GM12878 (cell line): ENCODE measurements at regions not wholly inside any gene's neighbourhood (a gene's known extent, or its start where the extent isn't known, plus 50 kb on each side); places are given as distances from the start of the nearest gene placed in this dataset.

ENCODE experiments used
- ASH2L ChIP-seq: fragments of 300-600, 200-600 bp; sonication (generic); IDR thresholded peaks from 2 replicates; pipeline ENCODE4 v1.6.1; 2017; ENCODE audit warnings: low read depth, mild to moderate bottlenecking, borderline replicate concordance
- CEBPB ChIP-seq, 2 experiments: fragments of 150-350 bp in 1 of 2; IDR thresholded peaks; 2 replicates each; pipeline ENCODE4 v1.6.1; 2012 to 2014; ENCODE audit warnings: low read depth in 2 of 2, low read length in 2 of 2, borderline replicate concordance in 1 of 2, inconsistent platforms in 1 of 2
- EP300 ChIP-seq, 2 experiments: fragments of 150-350 bp in 1 of 2; IDR thresholded peaks; 2 replicates each; pipeline ENCODE4 v1.6.1; 2011 to 2012; ENCODE audit warnings: low read depth in 2 of 2, low read length in 2 of 2, borderline replicate concordance in 1 of 2, improper control_type of control experiment in 1 of 2, inconsistent platforms in 1 of 2; ENCODE audit not compliant: control insufficient read depth in 1 of 2
- FOS ChIP-seq: IDR thresholded peaks from 3 replicates; pipeline ENCODE4 v1.6.1; 2011; ENCODE audit warnings: borderline replicate concordance; ENCODE audit not compliant: insufficient read length; ENCODE audit errors: extremely low read depth
- HDAC2 ChIP-seq: fragments of 200-600 bp; sonication (generic); IDR thresholded peaks from 2 replicates; pipeline ENCODE4 v1.6.1; 2017
- HDAC6 ChIP-seq: fragments of 200-600 bp; sonication (generic); IDR thresholded peaks from one replicate; pipeline ENCODE4 v1.8.0; 2017; ENCODE audit warnings: antibody characterized with exemption; ENCODE audit not compliant: unreplicated experiment
- POLR2A ChIP-seq: IDR thresholded peaks from 2 replicates; pipeline ENCODE4 v1.6.1; 2011; ENCODE audit warnings: low read depth, mild to moderate bottlenecking, low read length
- POLR2AphosphoS5 ChIP-seq: IDR thresholded peaks from 2 replicates; pipeline ENCODE4 v1.6.1; 2011; ENCODE audit warnings: mild to moderate bottlenecking, low read length, inconsistent platforms
- RAD21 ChIP-seq: IDR thresholded peaks from 2 replicates; pipeline ENCODE4 v1.6.1; 2011; ENCODE audit warnings: mild to moderate bottlenecking, low read depth, low read length, moderate library complexity; ENCODE audit not compliant: insufficient read depth
- RFX5 ChIP-seq: IDR thresholded peaks from 2 replicates; pipeline ENCODE4 v1.6.1; 2011; ENCODE audit warnings: low read depth, low read length, improper control_type of control experiment
- TF ChIP-seq, protein P1 (sequence below), 3 experiments: IDR thresholded peaks in 2 of 3; conservative IDR thresholded peaks in 1 of 3; 2 replicates each; pipeline ENCODE4 v1.5.1; 2011; ENCODE audit warnings: low read depth in 3 of 3, low read length in 3 of 3, mild to moderate bottlenecking in 3 of 3, control low read depth in 2 of 3, moderate library complexity in 2 of 3, inconsistent platforms in 1 of 3, mixed read lengths in 1 of 3; ENCODE audit not compliant: control insufficient read depth in 2 of 3, insufficient read depth in 1 of 3; ENCODE audit errors: extremely low read depth in 1 of 3
- TF ChIP-seq, protein P2 (sequence below): IDR thresholded peaks from 2 replicates; pipeline ENCODE4 v1.6.1; 2012; ENCODE audit warnings: mild to moderate bottlenecking, low read depth, low read length
- TF ChIP-seq, protein P3 (sequence below): fragments of 450-650 bp; IDR thresholded peaks from 2 replicates; pipeline ENCODE4 v1.6.1; 2017; ENCODE audit warnings: antibody characterized with exemption, mild to moderate bottlenecking, moderate library complexity

DNA sequence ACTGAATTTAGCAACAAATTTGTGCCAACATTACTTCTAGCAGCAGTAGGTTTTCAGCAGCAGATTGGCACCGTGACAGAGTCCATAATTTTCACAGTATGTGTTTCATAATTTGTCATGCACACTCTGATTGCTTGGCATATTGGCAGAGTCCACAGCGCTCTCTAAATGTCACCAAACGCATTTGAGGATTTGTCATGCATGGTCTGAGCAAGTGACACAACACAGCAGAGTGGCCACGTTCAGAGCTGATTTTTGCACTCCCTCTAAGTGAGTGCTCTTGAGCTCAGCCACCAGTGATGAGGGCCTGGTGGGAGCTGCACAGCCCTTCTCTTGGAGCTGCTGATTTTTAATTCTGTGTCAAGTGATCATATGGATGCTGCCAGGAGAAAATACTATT is 1270.8 kb downstream of the ROBO1 start:
- TF ChIP-seq, protein P1, sequence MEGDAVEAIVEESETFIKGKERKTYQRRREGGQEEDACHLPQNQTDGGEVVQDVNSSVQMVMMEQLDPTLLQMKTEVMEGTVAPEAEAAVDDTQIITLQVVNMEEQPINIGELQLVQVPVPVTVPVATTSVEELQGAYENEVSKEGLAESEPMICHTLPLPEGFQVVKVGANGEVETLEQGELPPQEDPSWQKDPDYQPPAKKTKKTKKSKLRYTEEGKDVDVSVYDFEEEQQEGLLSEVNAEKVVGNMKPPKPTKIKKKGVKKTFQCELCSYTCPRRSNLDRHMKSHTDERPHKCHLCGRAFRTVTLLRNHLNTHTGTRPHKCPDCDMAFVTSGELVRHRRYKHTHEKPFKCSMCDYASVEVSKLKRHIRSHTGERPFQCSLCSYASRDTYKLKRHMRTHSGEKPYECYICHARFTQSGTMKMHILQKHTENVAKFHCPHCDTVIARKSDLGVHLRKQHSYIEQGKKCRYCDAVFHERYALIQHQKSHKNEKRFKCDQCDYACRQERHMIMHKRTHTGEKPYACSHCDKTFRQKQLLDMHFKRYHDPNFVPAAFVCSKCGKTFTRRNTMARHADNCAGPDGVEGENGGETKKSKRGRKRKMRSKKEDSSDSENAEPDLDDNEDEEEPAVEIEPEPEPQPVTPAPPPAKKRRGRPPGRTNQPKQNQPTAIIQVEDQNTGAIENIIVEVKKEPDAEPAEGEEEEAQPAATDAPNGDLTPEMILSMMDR (IDR thresholded peaks at IDR 0.05 in 2 of 3, conservative IDR thresholded peaks at IDR 0.05 in 1 of 3; ENCODE audit: control insufficient read depth in 2 of 3, extremely low read depth in 1 of 3, insufficient read depth in 1 of 3, low read depth in 3 of 3, low read length in 3 of 3): no peak
- TF ChIP-seq EP300 (IDR thresholded peaks at IDR 0.05; ENCODE audit: borderline replicate concordance in 1 of 2, control insufficient read depth in 1 of 2, low read depth in 2 of 2, low read length in 2 of 2) (no peak), ASH2L (no peak), CEBPB (IDR thresholded peaks at IDR 0.05; ENCODE audit: borderline replicate concordance in 1 of 2, low read depth in 2 of 2, low read length in 2 of 2) (no peak), RFX5 (no peak), RAD21 (no peak), POLR2A (no peak), FOS (no peak), HDAC2 (no peak), POLR2AphosphoS5 (no peak), HDAC6 (no peak)
- TF ChIP-seq, protein P2, sequence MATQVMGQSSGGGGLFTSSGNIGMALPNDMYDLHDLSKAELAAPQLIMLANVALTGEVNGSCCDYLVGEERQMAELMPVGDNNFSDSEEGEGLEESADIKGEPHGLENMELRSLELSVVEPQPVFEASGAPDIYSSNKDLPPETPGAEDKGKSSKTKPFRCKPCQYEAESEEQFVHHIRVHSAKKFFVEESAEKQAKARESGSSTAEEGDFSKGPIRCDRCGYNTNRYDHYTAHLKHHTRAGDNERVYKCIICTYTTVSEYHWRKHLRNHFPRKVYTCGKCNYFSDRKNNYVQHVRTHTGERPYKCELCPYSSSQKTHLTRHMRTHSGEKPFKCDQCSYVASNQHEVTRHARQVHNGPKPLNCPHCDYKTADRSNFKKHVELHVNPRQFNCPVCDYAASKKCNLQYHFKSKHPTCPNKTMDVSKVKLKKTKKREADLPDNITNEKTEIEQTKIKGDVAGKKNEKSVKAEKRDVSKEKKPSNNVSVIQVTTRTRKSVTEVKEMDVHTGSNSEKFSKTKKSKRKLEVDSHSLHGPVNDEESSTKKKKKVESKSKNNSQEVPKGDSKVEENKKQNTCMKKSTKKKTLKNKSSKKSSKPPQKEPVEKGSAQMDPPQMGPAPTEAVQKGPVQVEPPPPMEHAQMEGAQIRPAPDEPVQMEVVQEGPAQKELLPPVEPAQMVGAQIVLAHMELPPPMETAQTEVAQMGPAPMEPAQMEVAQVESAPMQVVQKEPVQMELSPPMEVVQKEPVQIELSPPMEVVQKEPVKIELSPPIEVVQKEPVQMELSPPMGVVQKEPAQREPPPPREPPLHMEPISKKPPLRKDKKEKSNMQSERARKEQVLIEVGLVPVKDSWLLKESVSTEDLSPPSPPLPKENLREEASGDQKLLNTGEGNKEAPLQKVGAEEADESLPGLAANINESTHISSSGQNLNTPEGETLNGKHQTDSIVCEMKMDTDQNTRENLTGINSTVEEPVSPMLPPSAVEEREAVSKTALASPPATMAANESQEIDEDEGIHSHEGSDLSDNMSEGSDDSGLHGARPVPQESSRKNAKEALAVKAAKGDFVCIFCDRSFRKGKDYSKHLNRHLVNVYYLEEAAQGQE: no peak
- TF ChIP-seq, protein P3, sequence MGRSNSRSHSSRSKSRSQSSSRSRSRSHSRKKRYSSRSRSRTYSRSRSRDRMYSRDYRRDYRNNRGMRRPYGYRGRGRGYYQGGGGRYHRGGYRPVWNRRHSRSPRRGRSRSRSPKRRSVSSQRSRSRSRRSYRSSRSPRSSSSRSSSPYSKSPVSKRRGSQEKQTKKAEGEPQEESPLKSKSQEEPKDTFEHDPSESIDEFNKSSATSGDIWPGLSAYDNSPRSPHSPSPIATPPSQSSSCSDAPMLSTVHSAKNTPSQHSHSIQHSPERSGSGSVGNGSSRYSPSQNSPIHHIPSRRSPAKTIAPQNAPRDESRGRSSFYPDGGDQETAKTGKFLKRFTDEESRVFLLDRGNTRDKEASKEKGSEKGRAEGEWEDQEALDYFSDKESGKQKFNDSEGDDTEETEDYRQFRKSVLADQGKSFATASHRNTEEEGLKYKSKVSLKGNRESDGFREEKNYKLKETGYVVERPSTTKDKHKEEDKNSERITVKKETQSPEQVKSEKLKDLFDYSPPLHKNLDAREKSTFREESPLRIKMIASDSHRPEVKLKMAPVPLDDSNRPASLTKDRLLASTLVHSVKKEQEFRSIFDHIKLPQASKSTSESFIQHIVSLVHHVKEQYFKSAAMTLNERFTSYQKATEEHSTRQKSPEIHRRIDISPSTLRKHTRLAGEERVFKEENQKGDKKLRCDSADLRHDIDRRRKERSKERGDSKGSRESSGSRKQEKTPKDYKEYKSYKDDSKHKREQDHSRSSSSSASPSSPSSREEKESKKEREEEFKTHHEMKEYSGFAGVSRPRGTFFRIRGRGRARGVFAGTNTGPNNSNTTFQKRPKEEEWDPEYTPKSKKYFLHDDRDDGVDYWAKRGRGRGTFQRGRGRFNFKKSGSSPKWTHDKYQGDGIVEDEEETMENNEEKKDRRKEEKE: no peak
